ENCODE measurements at regions not wholly inside any gene's neighbourhood (a gene's known extent, or its start where the extent isn't known, plus 50 kb on each side); places are given as distances from the start of the nearest gene placed in this dataset.

DNA sequence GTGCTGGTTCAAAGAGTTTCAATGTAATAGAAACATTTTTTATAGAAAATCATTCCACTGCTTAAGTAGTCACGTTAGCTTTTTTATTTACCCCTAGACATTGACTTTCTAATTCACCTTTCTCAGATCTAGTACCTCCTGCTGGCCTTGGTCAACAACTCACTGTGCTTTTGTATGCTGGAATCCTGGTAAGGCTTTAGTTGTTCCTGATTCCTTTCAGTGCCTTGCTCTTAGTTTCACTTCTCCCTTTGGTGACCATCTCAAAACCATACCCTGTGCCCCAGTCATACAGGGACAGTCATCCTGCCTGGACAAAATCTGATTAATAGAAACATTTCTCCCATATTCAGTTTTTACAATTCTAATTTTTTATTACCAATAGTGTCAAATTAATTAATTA, 130.2 kb downstream of the GPR37 start:
- TF ChIP-seq RAD21 (IDR thresholded peaks at IDR 0.05 in 1 of 2, conservative IDR thresholded peaks at IDR 0.05 in 1 of 2; ENCODE audit: low read depth in 2 of 2, low read length in 2 of 2): peak; percentile 6 to 14; a peak in 1 of 4 replicates
- TF ChIP-seq NRF1 (IDR thresholded peaks at IDR 0.05; ENCODE audit: low read depth, low read length): no peak
- TF ChIP-seq EP300 (IDR thresholded peaks at IDR 0.05; ENCODE audit: borderline replicate concordance in 1 of 2, low read depth in 2 of 2, low read length in 2 of 2): no peak
